T-helper 17 cell (primary cell): ENCODE measurements at regions not wholly inside any gene's neighbourhood (a gene's known extent, or its start where the extent isn't known, plus 50 kb on each side); places are given as distances from the start of the nearest gene placed in this dataset.

Source experiments
- ATAC-seq: fragments of 150-1000 bp; cut with Tn5 transposase; 2 replicates; pipeline ENCODE4 v1.10.0; 2021; ENCODE audit warnings: mild to moderate bottlenecking, moderate library complexity
- DNase-seq, 3 donors: peaks; one replicate each; pipeline versions ENCODE4 v3.0.0 to v3.0.0-alpha.2; 2020 to 2021
- H3K9me3 ChIP-seq: one replicate; pipeline ENCODE4 v1.7.0; 2013; ENCODE audit warnings: low read length, mild to moderate bottlenecking; ENCODE audit not compliant: control insufficient read depth, poor library complexity, severe bottlenecking
- H3K27ac Mint-ChIP-seq: one replicate; pipeline ENCODE4 v1.8.0; 2022; ENCODE audit warnings: mild to moderate bottlenecking, moderate library complexity, mixed read lengths
- H3K27me3 Mint-ChIP-seq: one replicate; pipeline ENCODE4 v1.8.0; 2022; ENCODE audit warnings: mixed read lengths
- H3K36me3 Mint-ChIP-seq: one replicate; pipeline ENCODE4 v1.8.0; 2022; ENCODE audit warnings: low read depth, mixed read lengths
- H3K4me1 Mint-ChIP-seq: one replicate; pipeline ENCODE4 v1.8.0; 2022; ENCODE audit warnings: mild to moderate bottlenecking, mixed read lengths
- H3K4me3 Mint-ChIP-seq: one replicate; pipeline ENCODE4 v1.8.0; 2022; ENCODE audit warnings: mild to moderate bottlenecking, moderate library complexity, mixed read lengths

- H3K9me3 ChIP-seq: peaks cover 5% of the 10 kb centered on the region
- Mint-ChIP-seq H3K27ac (no peak overlapping the region), H3K4me1 (no peaks in the 10 kb centered on the region), H3K27me3 (no peaks in the 10 kb centered on the region), H3K36me3 (no peaks in the 10 kb centered on the region), H3K4me3 (no peak overlapping the region)
- DNase-seq (no peak), ATAC-seq (no peak)
These were observed 86.8 kb upstream of the PEG3 start for GRCh38 chr19:56927294-56927693.

GRCh38 chr19:56927791-56928207 lies 87.3 kb upstream of the PEG3 start:
- DNase-seq: no peak
- Mint-ChIP-seq H3K4me1 (no peaks in the 10 kb centered on the region), H3K27ac (no peak overlapping the region), H3K36me3 (no peaks in the 10 kb centered on the region), H3K27me3 (no peaks in the 10 kb centered on the region), H3K4me3 (no peak overlapping the region)
- H3K9me3 ChIP-seq: peaks cover 5% of the 10 kb centered on the region
- ATAC-seq: no peak

- DNase-seq (no peak), ATAC-seq (no peak)
- Mint-ChIP-seq H3K27ac (no peak overlapping the region), H3K4me3 (no peak overlapping the region), H3K4me1 (no peaks in the 10 kb centered on the region), H3K27me3 (no peaks in the 10 kb centered on the region), H3K36me3 (no peaks in the 10 kb centered on the region)
- peaks cover 3% of the 10 kb centered on the region for H3K9me3 ChIP-seq
These were observed 90.4 kb upstream of the PEG3 start for GRCh38 chr19:56930647-56931535.

- H3K27me3 Mint-ChIP-seq: no peaks in the 10 kb centered on the region
- no peak overlapping the region for H3K4me3 Mint-ChIP-seq
- peaks cover 4% of the 10 kb centered on the region for H3K9me3 ChIP-seq
- H3K27ac Mint-ChIP-seq: no peak overlapping the region
- no peak for DNase-seq
- no peaks in the 10 kb centered on the region for H3K4me1 Mint-ChIP-seq
- H3K36me3 Mint-ChIP-seq: no peaks in the 10 kb centered on the region
- ATAC-seq: no peak
These were observed 92.6 kb upstream of the PEG3 start for GRCh38 chr19:56933014-56933705.

- Mint-ChIP-seq H3K4me3 (no peak overlapping the region), H3K36me3 (no peaks in the 10 kb centered on the region), H3K4me1 (no peaks in the 10 kb centered on the region), H3K27me3 (no peaks in the 10 kb centered on the region), H3K27ac (no peak overlapping the region)
- DNase-seq (no peak), ATAC-seq (no peak)
- H3K9me3 ChIP-seq: peaks cover 8% of the 10 kb centered on the region
These were observed 94.0 kb upstream of the PEG3 start for GRCh38 chr19:56934438-56935090.

- no peak overlapping the region for H3K27ac Mint-ChIP-seq
These were observed 99.4 kb upstream of the PEG3 start for GRCh38 chr19:56939951-56940350.

GRCh38 chr19:56942756-56943155 lies 102.2 kb upstream of the PEG3 start:
- H3K4me1 Mint-ChIP-seq: no peaks in the 10 kb centered on the region
- no peak overlapping the region for H3K4me3 Mint-ChIP-seq
- no peaks in the 10 kb centered on the region for H3K36me3 Mint-ChIP-seq
- H3K9me3 ChIP-seq: peaks cover 10% of the 10 kb centered on the region
- H3K27ac Mint-ChIP-seq: no peak overlapping the region
- DNase-seq (peak in 1 of 3 donors; percentile 37), ATAC-seq (no peak)
- no peaks in the 10 kb centered on the region for H3K27me3 Mint-ChIP-seq

More at GRCh38 chr19:56939951-56940350, 99.4 kb upstream of the PEG3 start:
- no peak for ATAC-seq
- Mint-ChIP-seq H3K27me3 (no peaks in the 10 kb centered on the region), H3K4me3 (no peak overlapping the region), H3K4me1 (no peaks in the 10 kb centered on the region), H3K36me3 (no peaks in the 10 kb centered on the region)
- peaks cover 14% of the 10 kb centered on the region for H3K9me3 ChIP-seq
- DNase-seq: no peak

GRCh38 chr19:56946159-56946558 lies 105.6 kb upstream of the PEG3 start:
- H3K4me1 Mint-ChIP-seq: no peaks in the 10 kb centered on the region
- no peak overlapping the region for H3K4me3 Mint-ChIP-seq
- no peaks in the 10 kb centered on the region for H3K27me3 Mint-ChIP-seq
- H3K27ac Mint-ChIP-seq: no peak overlapping the region
- no peaks in the 10 kb centered on the region for H3K36me3 Mint-ChIP-seq
- no peak for ATAC-seq
- DNase-seq: no peak
- H3K9me3 ChIP-seq: no peaks in the 10 kb centered on the region

GRCh38 chr19:56947206-56947605 lies 106.7 kb upstream of the PEG3 start:
- no peaks in the 10 kb centered on the region for H3K9me3 ChIP-seq
- no peak for DNase-seq
- Mint-ChIP-seq H3K4me3 (no peak overlapping the region), H3K27me3 (no peaks in the 10 kb centered on the region), H3K4me1 (no peaks in the 10 kb centered on the region), H3K36me3 (no peaks in the 10 kb centered on the region), H3K27ac (no peak overlapping the region)
- ATAC-seq: no peak

- Mint-ChIP-seq H3K27me3 (no peaks in the 10 kb centered on the region), H3K4me1 (no peaks in the 10 kb centered on the region), H3K4me3 (no peak overlapping the region), H3K27ac (no peak overlapping the region), H3K36me3 (no peaks in the 10 kb centered on the region)
- H3K9me3 ChIP-seq: no peaks in the 10 kb centered on the region
- ATAC-seq (no peak), DNase-seq (no peak)
These were observed 109.1 kb upstream of the PEG3 start for GRCh38 chr19:56949626-56950025.

GRCh38 chr19:56951672-56952071 lies 111.1 kb upstream of the PEG3 start:
- H3K9me3 ChIP-seq: no peaks in the 10 kb centered on the region
- H3K27ac Mint-ChIP-seq: no peak overlapping the region
- DNase-seq (no peak), ATAC-seq (no peak)
- H3K36me3 Mint-ChIP-seq: no peaks in the 10 kb centered on the region
- no peaks in the 10 kb centered on the region for H3K4me1 Mint-ChIP-seq
- H3K27me3 Mint-ChIP-seq: no peaks in the 10 kb centered on the region
- no peak overlapping the region for H3K4me3 Mint-ChIP-seq

- no peaks in the 10 kb centered on the region for H3K9me3 ChIP-seq
- Mint-ChIP-seq H3K27me3 (no peaks in the 10 kb centered on the region), H3K27ac (no peak overlapping the region), H3K36me3 (no peaks in the 10 kb centered on the region), H3K4me1 (no peaks in the 10 kb centered on the region), H3K4me3 (no peak overlapping the region)
- DNase-seq: no peak
- ATAC-seq: no peak
These were observed 112.9 kb upstream of the PEG3 start for GRCh38 chr19:56953470-56953869.

GRCh38 chr19:56955637-56956216 lies 115.2 kb upstream of the PEG3 start:
- Mint-ChIP-seq H3K27me3 (no peaks in the 10 kb centered on the region), H3K4me3 (no peak overlapping the region), H3K36me3 (no peaks in the 10 kb centered on the region), H3K27ac (no peak overlapping the region), H3K4me1 (no peaks in the 10 kb centered on the region)
- ATAC-seq: no peak
- no peak for DNase-seq
- peaks cover 4% of the 10 kb centered on the region for H3K9me3 ChIP-seq
